ENCODE measurements at regions not wholly inside any gene's neighbourhood (a gene's known extent, or its start where the extent isn't known, plus 50 kb on each side); places are given as distances from the start of the nearest gene placed in this dataset.
"Not testable (repeated sequence)": the region's sequence is repeated elsewhere in the genome, so short reads cannot be mapped to it uniquely, and the experiment has no call there.

- DNase-seq, result peak; percentile 5
Observed at GRCh38 chr12:93219947-93220346, 157.8 kb upstream of the NUDT4 start.

GRCh38 chr12:93221841-93222240, 155.9 kb upstream of the NUDT4 start:
- no peak for DNase-seq

DNA sequence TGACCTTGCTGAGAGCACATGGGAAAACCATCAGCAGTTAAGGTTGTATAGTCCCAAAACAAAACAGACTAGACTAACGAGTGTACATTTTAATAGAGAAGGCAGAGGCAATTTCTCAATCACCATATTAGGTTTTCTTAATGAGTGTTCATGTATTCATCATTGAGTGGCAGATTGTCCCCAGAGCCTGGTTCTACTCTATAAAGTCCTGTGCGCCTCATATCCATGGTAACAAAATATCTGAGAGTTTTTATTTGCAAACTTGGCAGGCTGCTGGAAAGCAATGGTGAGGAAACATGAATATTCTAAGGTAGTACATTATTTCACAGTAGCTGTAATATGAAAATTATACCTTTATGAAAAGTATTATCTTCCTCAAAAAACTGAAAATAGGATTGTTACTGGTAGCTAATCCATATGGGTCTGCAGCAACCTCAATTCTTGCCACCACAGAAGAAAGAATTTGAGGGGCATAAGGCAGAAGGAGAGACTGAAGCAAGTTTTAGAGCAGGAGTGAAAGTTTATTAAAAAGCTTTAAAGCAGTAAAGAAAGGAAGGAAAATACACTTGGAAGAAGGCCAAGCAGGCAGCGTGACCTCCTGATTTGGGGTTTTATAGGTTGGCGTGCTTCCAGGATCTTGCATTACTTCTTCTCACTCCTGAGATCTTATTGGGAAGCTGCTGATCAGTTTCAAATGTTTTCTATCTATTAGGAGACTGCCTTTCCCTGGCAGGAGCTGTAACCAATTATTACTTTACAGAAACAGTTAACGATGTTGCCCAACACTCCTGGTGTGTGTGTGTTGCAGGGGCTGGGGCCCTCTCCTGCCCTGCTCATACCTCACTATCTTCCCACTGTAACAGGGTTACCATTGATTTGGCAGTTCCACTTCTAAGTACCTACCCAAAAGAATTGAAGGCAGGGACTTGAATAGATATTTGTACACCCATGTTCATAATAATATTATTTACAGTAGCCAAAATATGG, 154.0 kb upstream of the NUDT4 start:
- no peak for DNase-seq

GRCh38 chr12:93225094-93225493, 152.6 kb upstream of the NUDT4 start:
- DNase-seq, result no peak

GRCh38 chr12:93226361-93226760, 151.4 kb upstream of the NUDT4 start:
- no peak for DNase-seq

- DNase-seq, result no peak
Observed at GRCh38 chr12:93229494-93230325, 148.0 kb upstream of the NUDT4 start.

GRCh38 chr12:93230326-93230720, 147.4 kb upstream of the NUDT4 start:
- DNase-seq, result no peak

- DNase-seq, result no peak
Observed at GRCh38 chr12:93231938-93232337, 145.8 kb upstream of the NUDT4 start.

GRCh38 chr12:93234641-93235040, 143.1 kb upstream of the NUDT4 start:
- no peak for DNase-seq

- DNase-seq, result no peak
Observed at GRCh38 chr12:93235881-93236280, 141.8 kb upstream of the NUDT4 start.

GRCh38 chr12:93237235-93237915, 140.3 kb upstream of the NUDT4 start:
- no peak for DNase-seq

- not testable (repeated sequence) for DNase-seq
Observed at GRCh38 chr12:93238512-93239262, 139.0 kb upstream of the NUDT4 start.

DNA sequence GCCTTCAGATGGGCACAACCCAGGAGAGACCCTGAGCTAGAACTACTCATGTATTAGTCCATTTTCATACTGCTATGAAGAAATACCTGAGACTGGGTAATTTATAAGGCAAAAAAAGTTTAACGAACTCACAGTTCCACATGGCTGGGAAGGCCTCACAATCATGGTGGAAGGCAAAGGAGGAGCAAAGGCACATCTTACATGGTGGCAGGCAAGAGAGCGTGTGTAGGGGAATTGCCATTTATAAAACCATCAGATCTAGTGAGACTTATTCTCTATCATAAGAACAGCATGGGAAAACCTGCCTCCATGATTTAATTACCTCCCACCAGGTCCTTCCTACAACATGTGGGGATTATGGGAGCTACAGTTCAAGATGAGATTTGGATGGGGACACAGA, 137.9 kb upstream of the NUDT4 start:
- DNase-seq, result not testable (repeated sequence)

- DNase-seq, result no peak
Observed at GRCh38 chr12:93242154-93242972, 135.4 kb upstream of the NUDT4 start.

DNA sequence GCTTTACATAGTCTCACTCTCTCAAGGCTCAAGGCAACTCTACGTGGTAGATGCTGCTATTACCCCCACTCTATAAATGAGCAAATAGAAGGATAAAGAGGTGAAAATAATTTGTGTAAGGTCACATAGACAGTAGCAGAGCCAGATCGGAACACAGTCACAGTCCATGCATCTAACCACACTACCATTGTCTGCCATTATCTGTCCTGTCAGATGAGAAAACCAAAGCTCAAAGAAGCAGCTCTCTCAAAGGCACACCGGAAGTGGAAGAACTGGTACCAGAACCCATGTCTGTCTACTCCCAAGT, 134.4 kb upstream of the NUDT4 start:
- no peak for DNase-seq

GRCh38 chr12:93243689-93244513, 133.8 kb upstream of the NUDT4 start:
- peak; percentile 21 for DNase-seq

DNA sequence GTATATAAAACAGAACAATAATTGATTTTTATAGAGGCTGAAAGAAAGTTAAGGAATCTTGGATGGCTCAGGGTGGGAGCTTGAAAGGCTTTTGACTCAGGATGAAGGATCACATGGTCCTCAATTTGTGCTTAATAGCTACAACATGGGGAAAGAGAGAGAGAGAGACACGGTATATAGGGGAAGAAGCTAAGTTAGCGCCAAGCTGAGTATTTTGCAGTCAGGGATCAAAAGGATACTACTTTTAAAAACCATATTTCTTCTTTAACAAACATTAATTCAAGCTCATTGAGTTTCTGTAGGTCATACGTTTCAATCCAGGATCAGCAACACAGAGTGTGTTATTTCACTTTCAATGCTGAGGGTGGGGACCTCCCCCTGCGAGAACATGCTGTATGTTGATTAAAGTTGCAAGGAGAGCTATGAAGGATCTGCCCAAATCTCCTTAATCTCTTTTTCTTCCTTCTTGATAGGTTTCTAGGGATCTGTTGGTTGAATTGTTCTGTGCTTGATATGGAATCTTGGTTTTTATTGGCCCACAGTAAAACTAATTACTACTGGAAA, 133.1 kb upstream of the NUDT4 start:
- no peak for DNase-seq

- peak; percentile 10 for DNase-seq
Observed at GRCh38 chr12:93245543-93245942, 132.2 kb upstream of the NUDT4 start.

DNA sequence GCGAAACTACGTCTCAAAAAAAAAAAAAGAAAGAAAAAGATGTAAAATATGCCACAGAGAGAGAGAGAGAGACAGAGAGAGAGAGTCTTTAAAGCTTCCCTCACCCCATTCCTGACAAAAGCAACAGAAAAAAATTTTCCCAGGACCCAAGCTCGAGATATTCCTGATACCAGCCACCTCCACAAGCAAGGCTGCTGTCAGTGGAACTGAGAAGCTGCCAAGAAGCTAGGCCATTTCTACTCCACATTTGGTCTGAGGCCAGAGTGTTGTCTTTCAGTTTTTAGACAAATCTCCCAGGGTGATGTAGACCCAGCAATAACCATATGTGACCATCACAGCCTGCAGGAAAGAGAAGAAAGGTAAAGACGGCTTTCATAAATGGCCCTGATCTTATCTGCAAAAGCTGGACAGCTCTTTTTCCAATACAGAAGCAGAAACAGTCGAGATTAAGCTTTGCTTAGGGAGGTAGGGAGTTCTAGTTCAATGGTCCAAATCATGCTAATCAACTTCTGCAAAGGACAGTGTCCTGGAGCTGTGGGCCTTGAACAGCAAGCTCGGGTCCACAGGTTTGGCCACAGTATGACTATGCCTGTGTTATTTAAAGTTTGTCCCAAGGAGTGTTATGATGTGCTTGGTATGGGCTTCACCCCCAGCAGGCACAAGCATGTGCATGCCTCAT, 130.3 kb upstream of the NUDT4 start:
- DNase-seq, result no peak

DNA sequence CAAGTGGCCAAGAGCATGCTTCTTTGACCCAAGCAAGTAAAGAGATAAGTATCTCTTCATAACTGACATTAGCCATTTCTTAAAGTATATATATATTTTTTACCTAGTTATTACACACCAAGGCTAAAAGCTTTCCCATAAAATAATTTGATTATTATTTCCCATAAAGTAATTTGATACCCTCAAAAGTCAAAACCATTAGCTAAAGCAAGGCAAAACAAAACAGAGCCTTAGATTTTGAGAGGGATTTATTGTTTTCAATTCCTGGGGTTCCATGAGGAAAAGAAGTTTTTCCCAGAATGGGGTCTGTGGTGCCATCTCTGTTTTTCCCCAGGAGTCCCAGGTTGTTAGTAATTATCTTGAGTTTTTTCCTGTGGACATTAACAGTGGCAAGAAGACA, 125.5 kb upstream of the NUDT4 start:
- no peak for DNase-seq

Measured in CD4-positive, alpha-beta T cell treated with Interleukin-17A for 1 hour (primary cell).